H1 (cell line): ENCODE measurements at regions not wholly inside any gene's neighbourhood (a gene's known extent, or its start where the extent isn't known, plus 50 kb on each side); places are given as distances from the start of the nearest gene placed in this dataset.

Source experiments
- CBX8 ChIP-seq: fragments of 300-800, 300-1000 bp; sonication (generic); IDR thresholded peaks from 2 replicates; pipeline ENCODE4 v1.7.1; 2016; ENCODE audit warnings: low read depth, low read length, borderline replicate concordance
- KDM1A ChIP-seq: fragments of 200-600, 300-600 bp; sonication (generic); IDR thresholded peaks from 2 replicates; pipeline ENCODE4 v1.7.1; 2016; ENCODE audit warnings: mild to moderate bottlenecking, low read length, borderline replicate concordance
- KDM5A ChIP-seq: fragments of 200-600 bp; IDR thresholded peaks from 2 replicates; pipeline ENCODE4 v1.7.1; 2012; ENCODE audit warnings: mild to moderate bottlenecking, low read length, inconsistent platforms, mixed read lengths
- TCF12 ChIP-seq: IDR thresholded peaks from 2 replicates; pipeline ENCODE4 v1.6.1; 2011; ENCODE audit warnings: low read depth, mild to moderate bottlenecking, low read length
- TF ChIP-seq, protein P1 (sequence below): IDR thresholded peaks from 2 replicates; pipeline ENCODE4 v1.6.1; 2011; ENCODE audit warnings: low read depth, mild to moderate bottlenecking, low read length; ENCODE audit not compliant: insufficient read depth

DNA sequence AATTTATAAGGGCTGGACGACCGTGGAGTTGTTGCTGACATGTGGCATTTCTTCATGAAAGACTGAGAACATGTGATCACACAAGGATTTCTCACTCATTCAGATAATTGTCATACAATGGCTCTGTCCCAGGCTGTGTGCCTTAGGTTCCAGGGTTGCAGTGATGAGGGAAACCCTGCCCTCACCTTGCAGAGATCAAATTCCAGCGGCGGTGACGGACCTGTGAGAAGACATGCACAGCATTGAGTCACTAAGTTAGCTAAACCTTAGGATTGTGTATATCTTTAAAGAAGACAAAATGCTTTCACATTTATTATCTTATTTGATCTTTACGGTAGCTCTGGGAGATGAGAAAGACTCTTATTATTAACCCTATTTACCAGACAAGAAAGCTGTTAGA, 1029.1 kb downstream of the BCL11B start (continued):
- TF ChIP-seq KDM5A (no peak), TCF12 (no peak), KDM1A (no peak), CBX8 (no peak)
- TF ChIP-seq, protein P1, sequence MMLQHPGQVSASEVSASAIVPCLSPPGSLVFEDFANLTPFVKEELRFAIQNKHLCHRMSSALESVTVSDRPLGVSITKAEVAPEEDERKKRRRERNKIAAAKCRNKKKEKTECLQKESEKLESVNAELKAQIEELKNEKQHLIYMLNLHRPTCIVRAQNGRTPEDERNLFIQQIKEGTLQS = no peak
